Loucy (cell line): ENCODE measurements at regions not wholly inside any gene's neighbourhood (a gene's known extent, or its start where the extent isn't known, plus 50 kb on each side); places are given as distances from the start of the nearest gene placed in this dataset.

Experiments
- H2AFZ ChIP-seq: fragments of 200-600 bp; sonication (generic); 2 replicates; pipeline ENCODE4 v1.6.0; 2016; ENCODE audit warnings: antibody characterized with exemption, mild to moderate bottlenecking, low read length, moderate library complexity
- H3F3A ChIP-seq: fragments of 200-600 bp; 2 replicates; pipeline ENCODE4 v1.6.0; 2016; ENCODE audit warnings: antibody characterized with exemption, low read depth, mild to moderate bottlenecking
- H3K27me3 ChIP-seq: fragments of 200-600 bp; sonication (generic); 2 replicates; pipeline ENCODE4 v1.6.1; 2014; ENCODE audit warnings: low read length, mild to moderate bottlenecking; ENCODE audit not compliant: insufficient read depth, poor library complexity, severe bottlenecking
- H3K36me3 ChIP-seq: fragments of 200-600 bp; sonication (generic); 2 replicates; pipeline ENCODE4 v1.6.1; 2016; ENCODE audit warnings: low read length; ENCODE audit not compliant: insufficient read depth
- H3K4me1 ChIP-seq: fragments of 200-600 bp; sonication (generic); 2 replicates; pipeline ENCODE4 v1.5.1; 2014; ENCODE audit warnings: low read length, mild to moderate bottlenecking; ENCODE audit not compliant: insufficient read depth, poor library complexity, severe bottlenecking
- H3K4me2 ChIP-seq: fragments of 200-600 bp; sonication (generic); 2 replicates; pipeline ENCODE4 v1.6.0; 2014; ENCODE audit warnings: antibody characterized with exemption, low read length, low read depth, mild to moderate bottlenecking; ENCODE audit not compliant: poor library complexity, severe bottlenecking
- H3K4me3 ChIP-seq: fragments of 200-600 bp; sonication (generic); 2 replicates; pipeline ENCODE4 v1.5.1; 2014; ENCODE audit warnings: low read length, mild to moderate bottlenecking, mixed read lengths; ENCODE audit not compliant: poor library complexity, severe bottlenecking
- H3K79me2 ChIP-seq: fragments of 200-600 bp; sonication (generic); 2 replicates; pipeline ENCODE4 v1.6.1; 2014; ENCODE audit warnings: low read length; ENCODE audit not compliant: insufficient read depth
- H3K9ac ChIP-seq: fragments of 200-600 bp; sonication (generic); 2 replicates; pipeline ENCODE4 v1.6.0; 2014; ENCODE audit warnings: mild to moderate bottlenecking, low read depth, low read length, moderate library complexity; ENCODE audit not compliant: poor library complexity, severe bottlenecking
- H3K9me2 ChIP-seq: fragments of 200-600 bp; sonication (generic); replicated peaks from 2 replicates; pipeline ENCODE4 v1.6.1; 2016; ENCODE audit warnings: low read depth, low read length, mixed read lengths
- H3K9me3 ChIP-seq: fragments of 200-600 bp; sonication (generic); 2 replicates; pipeline ENCODE4 v1.6.1; 2014; ENCODE audit warnings: mild to moderate bottlenecking, antibody characterized with exemption, low read length, low read depth; ENCODE audit not compliant: insufficient read depth
- H4K20me1 ChIP-seq: fragments of 200-600 bp; sonication (generic); 2 replicates; pipeline ENCODE4 v1.6.0; 2014; ENCODE audit warnings: antibody characterized with exemption, low read length, mild to moderate bottlenecking; ENCODE audit not compliant: insufficient read depth, poor library complexity, severe bottlenecking
- EZH2phosphoT487 ChIP-seq: fragments of 200-600 bp; IDR thresholded peaks from 2 replicates; pipeline ENCODE4 v1.6.1; 2018; ENCODE audit warnings: antibody characterized with exemption, mild to moderate bottlenecking, moderate library complexity, borderline replicate concordance
- TF ChIP-seq, protein P1 (sequence below): fragments of 200-600 bp; sonication (generic); conservative IDR thresholded peaks from 2 replicates; pipeline ENCODE4 v1.5.1; 2014; ENCODE audit warnings: mild to moderate bottlenecking, antibody characterized with exemption, low read length

DNA sequence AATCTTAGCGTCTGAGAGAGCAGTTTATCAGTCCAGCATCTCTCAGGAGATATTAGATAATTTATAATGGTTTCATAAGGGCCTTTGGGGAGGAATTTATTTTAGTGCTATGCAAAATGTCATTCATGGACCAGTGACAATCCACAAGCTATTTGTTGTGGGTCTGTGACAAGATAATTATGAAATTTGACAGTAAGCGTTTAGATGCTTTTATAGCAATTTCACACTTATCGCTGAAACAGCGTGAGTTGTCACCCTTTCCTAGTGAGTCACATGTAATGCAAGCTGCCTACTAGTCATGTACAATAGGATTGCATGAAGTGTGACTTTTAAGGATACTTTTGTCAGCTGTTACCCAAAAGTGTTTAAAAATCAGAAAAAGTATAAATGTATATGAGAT is 315.6 kb upstream of the THBS1 start:
- Histone ChIP-seq H3F3A (no peaks in the 10 kb centered on the region), H3K4me3 (no peak overlapping the region), H3K36me3 (no peaks in the 10 kb centered on the region), H3K79me2 (no peaks in the 10 kb centered on the region), H3K27me3 (no peaks in the 10 kb centered on the region), H3K9me2 (no peaks in the 10 kb centered on the region), H3K4me1 (peaks cover 18% of the 10 kb centered on the region), H3K9ac (no peak overlapping the region), H4K20me1 (no peaks in the 10 kb centered on the region), H3K4me2 (no peak overlapping the region), H3K9me3 (no peaks in the 10 kb centered on the region), H2AFZ (no peak overlapping the region)
- no peak for TF ChIP-seq EZH2phosphoT487
- TF ChIP-seq, protein P1, sequence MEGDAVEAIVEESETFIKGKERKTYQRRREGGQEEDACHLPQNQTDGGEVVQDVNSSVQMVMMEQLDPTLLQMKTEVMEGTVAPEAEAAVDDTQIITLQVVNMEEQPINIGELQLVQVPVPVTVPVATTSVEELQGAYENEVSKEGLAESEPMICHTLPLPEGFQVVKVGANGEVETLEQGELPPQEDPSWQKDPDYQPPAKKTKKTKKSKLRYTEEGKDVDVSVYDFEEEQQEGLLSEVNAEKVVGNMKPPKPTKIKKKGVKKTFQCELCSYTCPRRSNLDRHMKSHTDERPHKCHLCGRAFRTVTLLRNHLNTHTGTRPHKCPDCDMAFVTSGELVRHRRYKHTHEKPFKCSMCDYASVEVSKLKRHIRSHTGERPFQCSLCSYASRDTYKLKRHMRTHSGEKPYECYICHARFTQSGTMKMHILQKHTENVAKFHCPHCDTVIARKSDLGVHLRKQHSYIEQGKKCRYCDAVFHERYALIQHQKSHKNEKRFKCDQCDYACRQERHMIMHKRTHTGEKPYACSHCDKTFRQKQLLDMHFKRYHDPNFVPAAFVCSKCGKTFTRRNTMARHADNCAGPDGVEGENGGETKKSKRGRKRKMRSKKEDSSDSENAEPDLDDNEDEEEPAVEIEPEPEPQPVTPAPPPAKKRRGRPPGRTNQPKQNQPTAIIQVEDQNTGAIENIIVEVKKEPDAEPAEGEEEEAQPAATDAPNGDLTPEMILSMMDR: no peak

DNA sequence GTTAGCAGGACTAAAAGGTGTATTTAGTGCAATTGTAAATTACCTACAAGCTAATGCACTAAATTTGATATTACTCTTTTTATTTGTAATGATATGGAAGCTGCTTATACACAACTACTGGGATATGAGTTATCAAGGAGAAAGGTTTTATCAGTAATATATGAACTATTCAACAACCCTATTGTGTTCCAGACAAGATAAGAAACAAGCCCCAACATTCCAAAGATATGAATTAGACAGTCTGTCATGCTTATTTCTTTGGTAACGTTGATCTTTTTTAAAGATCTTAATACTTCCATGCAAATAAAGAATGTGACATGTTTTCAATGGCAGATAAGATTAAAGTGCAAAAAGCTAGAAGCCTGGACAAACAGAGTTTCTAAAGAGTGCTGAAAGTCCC is 314.0 kb upstream of the THBS1 start:
- no peak overlapping the region for H3K4me2 ChIP-seq
- H3K27me3 ChIP-seq: no peaks in the 10 kb centered on the region
- H3K4me1 ChIP-seq: peaks cover 2% of the 10 kb centered on the region
- no peak overlapping the region for H3K4me3 ChIP-seq
- no peaks in the 10 kb centered on the region for H3K9me2 ChIP-seq
- H2AFZ ChIP-seq: no peak overlapping the region
- no peak overlapping the region for H3K9ac ChIP-seq
- H4K20me1 ChIP-seq: no peaks in the 10 kb centered on the region
- H3K79me2 ChIP-seq: no peaks in the 10 kb centered on the region
- H3F3A ChIP-seq: no peaks in the 10 kb centered on the region
- H3K9me3 ChIP-seq: no peaks in the 10 kb centered on the region
- H3K36me3 ChIP-seq: no peaks in the 10 kb centered on the region
- no peak for TF ChIP-seq EZH2phosphoT487
- TF ChIP-seq, protein P1: no peak

DNA sequence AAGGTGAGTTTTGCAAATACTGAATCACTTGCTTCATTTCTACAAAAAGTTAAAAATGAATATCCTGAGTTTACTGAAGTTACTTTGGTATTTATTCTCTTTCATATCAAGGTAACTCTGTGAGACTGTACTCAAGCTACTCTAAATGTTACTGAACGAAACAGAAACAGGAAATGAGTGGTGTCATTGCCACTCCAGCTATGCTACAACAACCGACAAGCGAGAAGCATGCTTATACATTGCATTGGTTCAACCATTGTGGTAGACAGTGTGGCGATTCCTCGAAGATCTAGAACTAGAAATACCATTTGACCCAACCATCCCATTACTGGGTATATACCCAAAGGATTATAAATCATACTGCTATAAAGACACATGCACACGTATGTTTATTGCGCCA is 313.2 kb upstream of the THBS1 start:
- Histone ChIP-seq H3K36me3 (no peaks in the 10 kb centered on the region), H3K9me3 (no peaks in the 10 kb centered on the region), H3K4me2 (no peak overlapping the region), H3K79me2 (no peaks in the 10 kb centered on the region), H3K9me2 (no peaks in the 10 kb centered on the region), H3F3A (no peaks in the 10 kb centered on the region), H3K27me3 (no peaks in the 10 kb centered on the region), H3K4me3 (no peak overlapping the region), H3K4me1 (no peaks in the 10 kb centered on the region), H2AFZ (no peak overlapping the region), H4K20me1 (no peaks in the 10 kb centered on the region), H3K9ac (no peak overlapping the region)
- TF ChIP-seq EZH2phosphoT487: no peak
- TF ChIP-seq, protein P1: no peak
